GM21529 (cell line): ENCODE measurements at regions not wholly inside any gene's neighbourhood (a gene's known extent, or its start where the extent isn't known, plus 50 kb on each side); places are given as distances from the start of the nearest gene placed in this dataset.

Source experiments
- ATAC-seq: cut with Tn5 transposase; IDR thresholded peaks from one replicate; pipeline ENCODE4 v1.9.1; 2021; ENCODE audit not compliant: unreplicated experiment

- ATAC-seq: no peak
Observed at GRCh38 chr4:155077452-155078229, 130.8 kb upstream of the NPY2R start.

GRCh38 chr4:155079871-155080270, 128.6 kb upstream of the NPY2R start:
- no peak for ATAC-seq

GRCh38 chr4:155081222-155081621, 127.2 kb upstream of the NPY2R start:
- ATAC-seq: no peak

- ATAC-seq: no peak
Observed at GRCh38 chr4:155085843-155086530, 122.4 kb upstream of the NPY2R start.

- no peak for ATAC-seq
Observed at GRCh38 chr4:155094201-155094820, 114.1 kb upstream of the NPY2R start.

GRCh38 chr4:155099231-155099630, 109.2 kb upstream of the NPY2R start:
- ATAC-seq: no peak

- ATAC-seq: no peak
Observed at GRCh38 chr4:155106629-155107028, 101.8 kb upstream of the NPY2R start.

- no peak for ATAC-seq
Observed at GRCh38 chr4:155107059-155107458, 101.4 kb upstream of the NPY2R start.

GRCh38 chr4:155114790-155115189, 93.6 kb upstream of the NPY2R start:
- ATAC-seq: no peak

GRCh38 chr4:155119006-155119405, 89.4 kb upstream of the NPY2R start:
- ATAC-seq: no peak

- ATAC-seq: no peak
Observed at GRCh38 chr4:155120536-155120935, 87.9 kb upstream of the NPY2R start.

- no peak for ATAC-seq
Observed at GRCh38 chr4:155122382-155122781, 86.1 kb upstream of the NPY2R start.

- ATAC-seq: no peak
Observed at GRCh38 chr4:155134136-155134535, 74.3 kb upstream of the NPY2R start.

GRCh38 chr4:155140889-155141288, 67.5 kb upstream of the NPY2R start:
- ATAC-seq: no peak

GRCh38 chr4:155143512-155143911, 64.9 kb upstream of the NPY2R start:
- no peak for ATAC-seq
